Posterior vena cava (tissue), 2 donors: ENCODE measurements at regions not wholly inside any gene's neighbourhood (a gene's known extent, or its start where the extent isn't known, plus 50 kb on each side); places are given as distances from the start of the nearest gene placed in this dataset.

Source experiments
- DNase-seq: peaks from one replicate; pipeline ENCODE4 v3.0.0-alpha.2; 2020; ENCODE audit warnings: low spot score
- intact Hi-C, 2 donors: fragments of 100-400 bp; cut with DNase I; formaldehyde crosslinking; loops; one replicate each; pipeline versions ENCODE4 v1.14.1 to v1.14.2; 2022 to 2023
- donor health status: DM: yes; HTN: yes; CAD: no.
- donor health status: DM: yes; HTN: yes; CAD: no.

DNA sequence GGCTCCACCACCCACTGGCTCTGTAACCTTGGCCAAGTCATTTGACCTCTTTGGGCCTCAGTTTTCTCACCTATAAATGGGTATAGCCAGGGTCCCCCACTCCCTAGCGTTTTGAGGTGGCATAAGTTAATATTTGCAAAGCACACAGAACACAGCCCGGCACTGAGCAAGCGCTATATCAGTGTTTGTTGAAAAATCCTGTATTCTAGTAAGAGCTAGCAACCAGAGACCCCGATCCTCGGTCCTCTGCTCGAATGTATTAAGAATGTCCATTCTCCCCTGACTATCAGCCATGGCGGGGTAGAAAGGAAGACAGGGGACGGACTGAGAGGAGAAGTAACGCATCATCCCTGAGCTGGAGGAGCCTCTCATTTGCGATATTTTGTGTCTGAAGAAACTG is 131.2 kb downstream of the IRF8 start:
- peak; percentile 22 for DNase-seq
- intact Hi-C loops: no loop called here

- DNase-seq: no peak
- intact Hi-C loops: no loop called here
Measured at GRCh38 chr16:86031141-86031678, 132.2 kb downstream of the IRF8 start.

GRCh38 chr16:86033016-86033474 is 134.1 kb downstream of the IRF8 start:
- intact Hi-C loops: no loop called here
- DNase-seq: peak; percentile 68

- peak; percentile 34 for DNase-seq
Measured at GRCh38 chr16:86033971-86034370, 135.0 kb downstream of the IRF8 start.

GRCh38 chr16:86034421-86034919 is 135.5 kb downstream of the IRF8 start:
- peak; percentile 8 for DNase-seq
- intact Hi-C loops: no loop called here

More at GRCh38 chr16:86033971-86034370, 135.0 kb downstream of the IRF8 start:
- intact Hi-C loops: no loop called here

DNA sequence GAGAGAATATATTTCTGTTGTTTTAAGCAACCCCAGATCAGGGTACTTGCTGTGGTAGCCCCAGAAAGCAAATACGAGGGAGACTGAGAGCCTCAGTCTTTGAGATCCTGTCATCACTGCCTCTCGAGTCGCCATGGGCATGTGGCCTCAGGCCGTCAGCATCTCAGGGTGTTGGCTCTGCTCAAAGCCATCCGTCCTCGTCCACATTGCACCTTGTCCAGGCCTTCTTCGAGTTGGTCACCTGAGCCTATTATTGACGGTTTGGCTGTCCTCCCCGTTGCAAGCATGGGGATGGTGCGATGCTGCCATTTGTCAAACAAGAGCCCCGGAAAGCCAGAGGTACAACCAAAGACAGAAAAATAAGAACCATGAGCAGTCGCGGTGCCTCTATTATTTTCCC is 136.9 kb downstream of the IRF8 start:
- intact Hi-C loops: no loop called here
- peak; percentile 52 for DNase-seq

GRCh38 chr16:86037999-86038925 is 139.3 kb downstream of the IRF8 start:
- peak; percentile 78 for DNase-seq
- intact Hi-C loops: no loop called here

DNA sequence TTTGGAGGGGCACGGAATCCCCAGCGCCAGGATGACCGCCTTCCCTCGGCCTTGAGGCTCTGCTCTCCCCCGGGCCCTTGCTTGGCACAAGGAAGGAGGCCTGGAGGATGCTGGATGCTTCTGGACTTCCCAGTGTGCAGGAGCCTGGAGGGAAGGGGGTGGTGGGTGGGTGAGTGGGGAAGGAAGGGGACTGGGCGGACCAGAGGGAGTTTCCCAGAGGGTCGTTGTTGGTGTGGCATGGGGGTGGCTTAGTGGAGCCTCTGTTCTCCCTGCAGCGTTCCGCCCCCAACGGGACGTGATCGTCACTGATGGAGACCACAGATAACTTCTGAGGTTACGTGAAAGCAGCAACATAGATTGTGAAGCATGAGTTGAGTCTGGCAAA is 140.0 kb downstream of the IRF8 start:
- DNase-seq: peak; percentile 31
- intact Hi-C loops: no loop called here

DNA sequence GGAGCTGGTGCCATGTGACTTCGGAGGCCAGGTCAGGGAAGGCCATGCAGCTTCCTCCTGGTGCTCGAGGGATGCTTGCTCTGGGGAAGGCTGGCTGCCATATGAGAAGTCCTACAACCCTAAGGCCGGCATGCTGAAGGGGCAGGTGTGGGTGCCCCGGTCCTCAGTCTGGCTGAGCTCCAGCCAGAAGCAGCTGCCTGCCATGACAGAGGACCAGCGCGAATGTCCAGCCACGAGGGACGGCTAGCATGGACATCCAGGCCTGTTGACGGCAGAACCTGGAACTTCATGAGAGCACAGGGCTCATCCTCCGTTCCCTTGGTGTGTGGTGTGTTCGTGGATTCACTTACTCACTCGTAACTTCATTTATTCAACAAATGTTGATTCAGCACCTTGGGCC is 140.6 kb downstream of the IRF8 start:
- peak; percentile 58 for DNase-seq
- intact Hi-C loops: no loop called here

DNA sequence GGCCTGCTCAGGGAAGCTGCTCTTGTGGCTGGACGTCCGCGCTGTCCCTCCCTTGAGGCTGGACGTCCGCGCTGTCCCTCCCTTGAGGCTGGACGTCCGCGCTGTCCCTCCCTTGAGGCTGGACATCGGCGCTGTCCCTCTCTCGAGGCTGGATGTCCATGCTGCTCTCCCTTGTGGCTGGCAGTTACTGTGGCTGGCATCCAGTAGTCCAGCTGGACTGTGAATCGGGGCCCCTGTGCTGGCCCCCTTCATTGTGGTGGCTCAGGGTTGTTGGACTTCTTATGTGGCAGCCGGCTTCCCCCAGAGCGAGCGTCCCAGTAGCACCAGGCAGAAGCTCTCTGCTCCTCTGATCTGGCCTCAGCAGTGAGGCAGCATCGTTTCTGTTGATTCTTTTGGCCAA is 141.5 kb downstream of the IRF8 start:
- intact Hi-C loops: no loop called here
- peak; percentile 55 for DNase-seq

DNA sequence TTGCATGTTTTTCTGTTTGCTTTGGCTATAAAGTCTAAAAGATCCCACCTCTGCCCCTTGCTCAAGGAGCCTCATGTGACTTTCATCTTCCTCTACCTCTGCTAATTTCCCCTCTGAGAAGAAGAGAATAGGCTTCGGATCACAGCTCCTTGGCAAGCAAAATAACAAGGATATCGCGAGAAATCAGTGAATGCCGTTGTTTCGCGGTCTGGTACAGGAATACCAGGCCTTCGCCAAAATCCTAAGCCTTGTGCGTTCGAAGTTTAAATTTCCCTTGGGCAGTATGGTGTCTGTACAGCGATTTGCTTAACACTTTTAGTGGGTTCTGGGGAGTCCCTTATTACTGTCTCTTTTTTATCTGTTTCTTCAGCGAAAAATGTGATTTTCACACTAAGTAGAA is 142.3 kb downstream of the IRF8 start:
- intact Hi-C loops: no loop called here
- DNase-seq: no peak

- intact Hi-C loops: no loop called here
- peak; percentile 51 for DNase-seq
Measured at GRCh38 chr16:86041807-86042206, 142.8 kb downstream of the IRF8 start.

DNA sequence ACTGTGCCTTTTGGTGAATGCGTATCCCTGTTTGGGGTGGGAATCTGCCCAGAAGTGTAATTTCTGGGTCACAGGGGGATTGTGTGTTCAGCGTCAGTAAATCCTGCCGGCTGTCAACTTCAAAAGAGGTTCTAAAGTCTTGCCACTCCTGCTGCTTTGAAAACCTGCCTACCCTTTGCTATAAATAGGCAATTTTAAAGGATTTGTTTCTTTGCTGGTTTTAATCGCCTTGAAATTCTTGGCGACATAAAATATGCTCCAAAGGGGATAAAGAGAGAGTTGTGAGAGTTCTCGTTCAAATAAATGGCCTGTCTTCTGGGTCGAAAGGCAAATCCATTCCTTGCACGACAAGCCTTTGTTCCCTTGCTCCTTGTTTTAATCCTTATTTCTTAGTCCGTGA is 143.4 kb downstream of the IRF8 start:
- intact Hi-C loops: no loop called here

GRCh38 chr16:86042996-86043725 is 144.2 kb downstream of the IRF8 start:
- intact Hi-C loops: no loop called here
- peak; percentile 63 for DNase-seq

More for the DNA sequence above, 143.4 kb downstream of the IRF8 start:
- no peak for DNase-seq

DNA sequence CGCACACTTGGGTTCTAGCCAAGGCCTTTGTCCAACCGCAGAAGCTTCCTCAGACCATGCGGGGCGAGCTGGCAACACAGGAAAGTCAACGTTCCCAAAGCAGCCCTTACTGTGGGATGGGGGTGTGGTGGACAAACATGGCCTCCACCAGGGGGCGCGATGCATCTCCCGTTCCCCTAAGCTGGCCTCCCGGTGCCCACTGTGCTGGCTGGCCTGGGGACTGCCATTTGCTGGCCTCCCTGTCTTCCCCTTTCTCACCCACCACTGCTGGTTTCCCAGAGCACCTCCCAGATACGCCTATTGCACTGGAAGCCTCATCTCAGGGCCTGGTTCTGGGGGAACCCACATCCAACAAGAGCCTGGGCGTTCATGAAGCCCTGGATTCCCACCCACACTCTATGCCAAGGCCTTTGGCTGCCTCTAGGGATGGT is 145.3 kb downstream of the IRF8 start:
- peak; percentile 83 for DNase-seq
- intact Hi-C loops: no loop called here

DNA sequence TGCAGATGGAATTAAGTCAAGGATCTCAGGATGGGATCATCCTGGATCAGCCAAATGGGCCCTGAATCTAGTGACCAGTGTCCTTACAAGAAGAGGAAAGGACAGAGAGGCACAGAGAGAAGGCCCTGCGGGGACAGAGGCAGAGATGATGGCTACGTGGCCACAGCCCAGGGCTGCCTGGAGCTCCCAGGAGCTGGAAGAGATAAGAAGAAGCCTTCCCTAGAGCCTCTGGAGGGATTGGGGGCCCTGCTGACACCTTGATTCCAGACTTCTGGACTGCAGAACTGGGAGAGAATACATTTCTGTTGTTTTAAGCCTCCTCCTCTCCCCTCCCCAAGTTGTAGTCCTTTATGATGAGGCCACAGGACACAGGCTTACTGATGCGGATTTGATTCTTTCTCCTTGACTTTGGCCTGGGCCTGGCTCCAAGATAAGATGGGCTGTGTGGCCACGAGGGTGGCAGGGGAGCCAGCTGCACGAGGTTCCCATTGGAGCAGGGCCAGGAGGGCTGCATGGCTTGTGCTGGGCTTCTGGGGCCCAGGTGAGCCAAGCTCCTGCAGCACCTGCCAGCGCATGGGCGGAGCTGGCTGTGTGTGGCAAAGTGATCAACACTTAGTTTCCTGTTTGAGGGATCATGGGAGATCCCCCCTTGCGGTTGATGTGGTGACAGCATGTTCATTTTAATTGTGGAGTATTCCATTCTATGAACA is 146.1 kb downstream of the IRF8 start:
- DNase-seq: peak; percentile 50
- intact Hi-C loops: no loop called here

- intact Hi-C loops: no loop called here
Measured at GRCh38 chr16:86045591-86045971, 146.6 kb downstream of the IRF8 start.

GRCh38 chr16:86046026-86046425 is 147.1 kb downstream of the IRF8 start:
- intact Hi-C loops: no loop called here
- DNase-seq: peak; percentile 41

More at GRCh38 chr16:86045591-86045971, 146.6 kb downstream of the IRF8 start:
- peak; percentile 19 for DNase-seq

DNA sequence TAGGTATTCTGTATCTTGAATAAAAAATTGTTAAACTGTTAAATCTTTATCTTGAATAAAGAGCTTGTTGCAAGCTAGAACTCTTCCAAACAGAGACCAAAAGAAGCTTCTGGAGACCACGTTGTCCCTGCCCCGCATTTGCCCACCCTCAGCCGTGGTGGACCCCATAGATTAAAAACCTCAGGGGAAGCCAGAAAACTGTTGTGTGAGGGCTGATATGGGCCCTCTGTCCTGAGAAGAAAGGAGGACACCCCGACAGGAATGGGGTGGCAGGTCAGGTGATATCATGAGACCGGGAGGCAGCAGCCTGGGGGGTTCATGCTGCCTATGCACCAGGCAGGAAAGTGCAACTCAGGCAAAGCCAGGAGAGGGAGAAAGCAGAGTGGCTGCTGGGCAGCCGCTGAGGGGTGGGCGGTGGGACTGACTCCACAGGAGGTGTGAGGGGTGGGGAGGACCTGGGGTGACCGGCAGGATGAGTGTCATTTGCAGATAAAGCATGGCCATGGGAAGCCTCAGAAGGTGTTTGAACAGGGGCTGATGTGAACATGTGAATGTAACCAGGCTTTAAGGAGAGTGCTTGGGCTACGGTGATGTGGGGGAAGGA is 147.8 kb downstream of the IRF8 start:
- peak; percentile 63 for DNase-seq

More for the DNA sequence above, 147.8 kb downstream of the IRF8 start:
- intact Hi-C loops: no loop called here
